WERI-Rb-1 (cell line): ENCODE measurements at regions not wholly inside any gene's neighbourhood (a gene's known extent, or its start where the extent isn't known, plus 50 kb on each side); places are given as distances from the start of the nearest gene placed in this dataset.

ENCODE experiments used
- DNase-seq: peaks from one replicate; pipeline ENCODE4 v3.0.0-alpha.2; 2020
- H3K27ac ChIP-seq: fragments of 250-450 bp; sonication (Bioruptor Pico); 2 replicates; pipeline ENCODE4 v1.5.1; 2020; ENCODE audit warnings: mild to moderate bottlenecking, moderate library complexity
- H3K27me3 ChIP-seq: fragments of 250-450 bp; sonication (Bioruptor Pico); 2 replicates; pipeline ENCODE4 v1.5.1; 2021; ENCODE audit warnings: mild to moderate bottlenecking, low read depth, moderate library complexity; ENCODE audit not compliant: insufficient read depth, severe bottlenecking
- H3K36me3 ChIP-seq: fragments of 250-450 bp; sonication (Bioruptor Pico); 2 replicates; pipeline ENCODE4 v1.5.1; 2020; ENCODE audit warnings: mild to moderate bottlenecking, moderate library complexity
- H3K4me3 ChIP-seq: 2 replicates; pipeline ENCODE4 v1.5.1; 2011; ENCODE audit warnings: low read depth, mild to moderate bottlenecking, control low read depth, low read length
- H3K9me3 ChIP-seq: fragments of 250-450 bp; sonication (Bioruptor Pico); 2 replicates; pipeline ENCODE4 v1.5.1; 2021; ENCODE audit warnings: mild to moderate bottlenecking, moderate library complexity; ENCODE audit not compliant: severe bottlenecking
- TF ChIP-seq, protein P1 (sequence below): IDR thresholded peaks from 2 replicates; pipeline ENCODE4 v1.5.1; 2011; ENCODE audit warnings: low read depth, mild to moderate bottlenecking, control low read depth, inconsistent platforms, low read length

DNA sequence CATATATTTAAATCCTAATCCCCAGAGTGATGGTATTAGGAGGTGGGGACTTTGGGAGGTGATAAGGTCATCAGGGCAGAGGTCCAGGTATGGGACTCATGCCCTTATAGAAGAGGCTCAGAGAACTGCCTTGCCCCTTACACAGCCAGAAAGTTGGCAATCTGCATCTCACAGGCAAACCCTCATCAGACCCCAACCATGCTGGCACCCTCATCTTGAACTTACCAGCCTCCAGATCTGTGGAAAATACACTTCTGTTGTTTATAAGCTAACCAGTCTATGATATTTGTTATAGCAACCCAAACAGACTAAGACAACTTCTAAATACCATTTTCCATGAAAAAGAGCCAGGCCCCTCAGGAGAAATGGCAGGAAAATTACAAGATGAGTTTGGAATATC is 69.3 kb upstream of the PRDX6 start:
- no peak overlapping the region for H3K4me3 ChIP-seq
- TF ChIP-seq, protein P1, sequence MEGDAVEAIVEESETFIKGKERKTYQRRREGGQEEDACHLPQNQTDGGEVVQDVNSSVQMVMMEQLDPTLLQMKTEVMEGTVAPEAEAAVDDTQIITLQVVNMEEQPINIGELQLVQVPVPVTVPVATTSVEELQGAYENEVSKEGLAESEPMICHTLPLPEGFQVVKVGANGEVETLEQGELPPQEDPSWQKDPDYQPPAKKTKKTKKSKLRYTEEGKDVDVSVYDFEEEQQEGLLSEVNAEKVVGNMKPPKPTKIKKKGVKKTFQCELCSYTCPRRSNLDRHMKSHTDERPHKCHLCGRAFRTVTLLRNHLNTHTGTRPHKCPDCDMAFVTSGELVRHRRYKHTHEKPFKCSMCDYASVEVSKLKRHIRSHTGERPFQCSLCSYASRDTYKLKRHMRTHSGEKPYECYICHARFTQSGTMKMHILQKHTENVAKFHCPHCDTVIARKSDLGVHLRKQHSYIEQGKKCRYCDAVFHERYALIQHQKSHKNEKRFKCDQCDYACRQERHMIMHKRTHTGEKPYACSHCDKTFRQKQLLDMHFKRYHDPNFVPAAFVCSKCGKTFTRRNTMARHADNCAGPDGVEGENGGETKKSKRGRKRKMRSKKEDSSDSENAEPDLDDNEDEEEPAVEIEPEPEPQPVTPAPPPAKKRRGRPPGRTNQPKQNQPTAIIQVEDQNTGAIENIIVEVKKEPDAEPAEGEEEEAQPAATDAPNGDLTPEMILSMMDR, result no peak
- H3K27ac ChIP-seq, result no peak overlapping the region
- H3K27me3 ChIP-seq, result no peaks in the 10 kb centered on the region
- H3K9me3 ChIP-seq, result no peaks in the 10 kb centered on the region
- peaks cover 6% of the 10 kb centered on the region for H3K36me3 ChIP-seq
- DNase-seq, result no peak

DNA sequence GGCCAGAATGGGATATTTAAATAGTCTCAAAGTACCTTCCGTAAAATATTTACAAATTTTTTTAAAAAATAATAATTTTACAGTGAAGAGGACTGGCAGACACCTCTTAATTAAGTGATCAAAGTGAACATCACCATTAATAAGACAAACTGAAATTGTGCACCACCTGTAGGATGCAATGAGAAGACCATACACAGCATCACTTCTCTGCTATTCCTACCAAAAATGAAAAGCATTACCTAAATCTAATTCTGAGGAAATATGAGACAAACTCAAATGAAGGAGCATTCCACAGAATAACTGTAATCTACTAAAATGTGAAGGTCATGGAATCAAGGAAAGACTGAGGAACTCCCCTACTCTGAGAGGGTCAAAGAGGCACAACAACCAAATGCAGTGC is 68.2 kb upstream of the PRDX6 start:
- no peak for DNase-seq
- TF ChIP-seq, protein P1, result no peak
- Histone ChIP-seq H3K4me3 (no peak overlapping the region), H3K36me3 (peaks cover 6% of the 10 kb centered on the region), H3K9me3 (no peaks in the 10 kb centered on the region), H3K27ac (no peak overlapping the region), H3K27me3 (no peaks in the 10 kb centered on the region)

- peaks cover 6% of the 10 kb centered on the region for H3K36me3 ChIP-seq
- no peak overlapping the region for H3K27ac ChIP-seq
- H3K4me3 ChIP-seq, result no peak overlapping the region
Measured at GRCh38 chr1:173409613-173410012, 67.5 kb upstream of the PRDX6 start.

DNA sequence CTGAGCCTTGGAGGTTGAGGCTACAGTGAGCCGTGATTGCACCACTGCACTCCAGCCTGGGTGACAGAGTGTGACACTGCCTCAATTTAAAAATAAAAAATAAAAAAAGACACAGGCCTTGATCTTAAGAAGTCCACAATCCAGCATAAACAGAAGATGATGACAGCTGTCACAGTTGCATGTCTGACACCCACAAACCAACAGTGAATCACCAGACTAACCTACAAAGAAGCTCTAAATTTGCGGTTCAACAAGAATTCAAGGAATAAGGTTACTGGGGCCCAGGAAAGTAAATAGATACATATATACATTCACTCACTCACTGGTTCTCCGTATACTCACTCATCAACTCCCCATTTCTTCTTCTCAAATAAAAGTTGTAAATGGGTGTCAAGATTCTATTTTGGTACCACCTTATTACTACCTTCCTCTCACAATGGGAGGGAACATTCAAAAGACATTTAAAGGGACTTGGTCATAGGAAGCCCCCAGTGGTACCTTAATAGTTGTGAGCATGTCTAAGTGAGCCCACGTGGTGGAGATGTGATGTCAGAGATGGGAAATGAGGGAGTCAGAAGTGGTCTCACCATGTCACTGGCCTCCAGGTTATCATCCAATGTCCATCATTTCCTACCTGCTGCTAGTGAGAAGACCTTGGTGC is 66.9 kb upstream of the PRDX6 start:
- Histone ChIP-seq H3K27me3 (no peaks in the 10 kb centered on the region), H3K9me3 (no peaks in the 10 kb centered on the region), H3K27ac (no peak overlapping the region), H3K36me3 (peaks cover 6% of the 10 kb centered on the region), H3K4me3 (no peak overlapping the region)
- TF ChIP-seq, protein P1, result no peak
- DNase-seq, result no peak

More at GRCh38 chr1:173409613-173410012, 67.5 kb upstream of the PRDX6 start:
- H3K9me3 ChIP-seq, result no peaks in the 10 kb centered on the region
- no peaks in the 10 kb centered on the region for H3K27me3 ChIP-seq
- no peak for DNase-seq
- TF ChIP-seq, protein P1, result no peak

DNA sequence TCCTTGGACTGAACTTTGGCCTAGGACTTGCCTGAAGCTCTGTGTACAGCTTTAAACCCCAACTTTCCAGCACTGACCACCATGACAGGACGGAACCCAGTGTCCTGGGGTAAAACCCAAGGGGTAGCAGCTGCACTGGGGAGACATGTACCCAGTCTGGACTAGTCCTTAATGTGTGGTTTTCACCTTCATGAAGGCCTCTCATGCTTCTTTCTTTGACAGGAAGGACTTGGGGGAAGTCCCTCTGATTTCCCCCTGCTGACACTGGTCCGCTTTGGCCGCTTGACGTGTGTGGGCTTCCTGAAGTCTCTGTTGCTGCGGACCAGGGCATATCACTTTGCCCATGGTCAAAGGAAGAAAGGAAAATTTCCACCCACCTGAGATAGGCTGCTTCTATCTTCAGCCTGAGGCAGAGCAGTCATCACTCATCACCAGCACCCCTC is 66.3 kb upstream of the PRDX6 start:
- H3K9me3 ChIP-seq, result no peaks in the 10 kb centered on the region
- no peak for DNase-seq
- no peak overlapping the region for H3K4me3 ChIP-seq
- H3K27ac ChIP-seq, result no peak overlapping the region
- H3K36me3 ChIP-seq, result peaks cover 9% of the 10 kb centered on the region
- no peaks in the 10 kb centered on the region for H3K27me3 ChIP-seq
- TF ChIP-seq, protein P1, result no peak
